Transverse colon (tissue), 4 donors: ENCODE measurements at regions not wholly inside any gene's neighbourhood (a gene's known extent, or its start where the extent isn't known, plus 50 kb on each side); places are given as distances from the start of the nearest gene placed in this dataset.

Experiments used
- DNase-seq: peaks from one replicate; pipeline ENCODE4 v3.0.0-alpha.2; 2019
- H3K27ac ChIP-seq, 4 donors: fragments of 200-600 bp; sonication (generic); 2 replicates each; pipeline ENCODE4 v1.5.1; 2016 to 2018; ENCODE audit warnings: inconsistent platforms in 4 of 4
- H3K27me3 ChIP-seq: fragments of 200-600 bp; sonication (generic); 2 replicates; pipeline ENCODE4 v1.5.1; 2017; ENCODE audit warnings: inconsistent platforms
- H3K36me3 ChIP-seq, 4 donors: fragments of 200-600 bp; sonication (generic); 2 replicates each; pipeline ENCODE4 v1.5.1; 2017 to 2019; ENCODE audit warnings: inconsistent platforms in 4 of 4
- H3K4me1 ChIP-seq, 4 donors: fragments of 200-600 bp; sonication (generic); 2 replicates each; pipeline ENCODE4 v1.5.1; 2017 to 2020; ENCODE audit warnings: inconsistent platforms in 4 of 4
- H3K4me3 ChIP-seq, 4 donors: fragments of 200-600 bp; sonication (generic); 1 replicate in 1 of 4; 2 replicates in 3 of 4; pipeline versions ENCODE4 v1.5.1 to v1.6.1; 2017 to 2019; ENCODE audit warnings: inconsistent platforms in 4 of 4
- H3K9me3 ChIP-seq, 2 donors: fragments of 200-600 bp; sonication (generic); 2 replicates each; pipeline ENCODE4 v1.5.1; 2017 to 2019; ENCODE audit warnings: inconsistent platforms in 2 of 2
- CTCF ChIP-seq, 5 experiments: fragments of 200-600 bp in 3 of 5; fragments of 450-650 bp in 2 of 5; sonication (generic) in 3 of 5; IDR thresholded peaks; 1 replicate in 2 of 5; 2 replicates in 3 of 5; pipeline ENCODE4 v1.5.1; 2016 to 2017; ENCODE audit warnings: antibody characterized with exemption in 5 of 5, inconsistent platforms in 3 of 5, mild to moderate bottlenecking in 2 of 5, moderate library complexity in 1 of 5
- EP300 ChIP-seq: sonication (generic); formaldehyde crosslinking; IDR thresholded peaks from one replicate; pipeline ENCODE4 v1.6.1; 2017; ENCODE audit warnings: antibody characterized with exemption, low read depth
- POLR2A ChIP-seq: fragments of 450-650 bp; IDR thresholded peaks from one replicate; pipeline ENCODE4 v1.6.1; 2016; ENCODE audit warnings: antibody characterized with exemption, mild to moderate bottlenecking, moderate library complexity
- POLR2AphosphoS5 ChIP-seq, 3 donors: sonication (generic); formaldehyde crosslinking; IDR thresholded peaks; one replicate each; pipeline ENCODE4 v1.6.1; 2016; ENCODE audit warnings: antibody characterized with exemption in 3 of 3
- WGBS, 2 donors: methylation state at CpG; one replicate each; pipeline ENCODE4 v1.1.5; 2018; ENCODE audit warnings: low coverage in 1 of 2; 5-methylcytosine and 5-hydroxymethylcytosine counted together
- in situ Hi-C, 4 donors: fragments of 200-750 bp; cut with MboI; loops; one replicate each; pipeline versions ENCODE4 v1.15.0 to v1.15.1; 2017; ENCODE audit warnings: low sequenced_read_pairs in 3 of 4, low pct_ligation_motif_present in 1 of 4, low pct_unique_long_range_greater_than_20kb in 1 of 4
- intact Hi-C: fragments of 100-400 bp; cut with DNase I; formaldehyde crosslinking; loops from one replicate; pipeline ENCODE4 v1.15.1; 2023; ENCODE audit warnings: low total_unique reads

DNA sequence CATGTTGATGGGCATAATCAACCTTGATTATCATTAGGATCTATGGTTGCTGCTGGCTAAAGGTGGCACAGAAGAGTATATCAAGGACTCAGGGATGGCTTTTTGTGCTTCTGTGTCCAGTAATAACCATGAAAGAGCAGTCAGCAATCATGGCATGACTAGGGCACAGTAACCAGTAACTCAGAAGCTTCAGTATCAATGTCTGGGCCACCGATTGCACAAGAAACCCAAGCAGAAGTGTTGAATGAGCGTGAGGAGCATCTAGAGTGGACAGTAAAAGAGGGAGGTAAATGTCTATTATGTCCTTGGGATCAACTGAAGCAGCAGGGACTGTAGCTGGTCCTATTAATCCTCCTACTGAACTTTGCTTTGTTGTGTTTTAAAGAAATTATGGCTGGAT is 81.5 kb upstream of the F13A1 start:
- intact Hi-C loops (no loop called here), in situ Hi-C loops (no loop called here)
- 77 to 100% methylated on average over 1 to 2 of the region's 2 CpGs for WGBS, 2 donors
- no peaks in the 10 kb centered on the region for H3K4me1 ChIP-seq
- no peaks in the 10 kb centered on the region for H3K9me3 ChIP-seq
- no peak overlapping the region for H3K4me3 ChIP-seq
- TF ChIP-seq POLR2AphosphoS5 (IDR thresholded peaks at IDR 0.05) (no peak), EP300 (no peak), CTCF (IDR thresholded peaks at IDR 0.05) (no peak), POLR2A (no peak)
- no peak for DNase-seq
- H3K27me3 ChIP-seq, result no peaks in the 10 kb centered on the region
- H3K27ac ChIP-seq, result no peak overlapping the region
- H3K36me3 ChIP-seq, result no peaks in the 10 kb centered on the region

DNA sequence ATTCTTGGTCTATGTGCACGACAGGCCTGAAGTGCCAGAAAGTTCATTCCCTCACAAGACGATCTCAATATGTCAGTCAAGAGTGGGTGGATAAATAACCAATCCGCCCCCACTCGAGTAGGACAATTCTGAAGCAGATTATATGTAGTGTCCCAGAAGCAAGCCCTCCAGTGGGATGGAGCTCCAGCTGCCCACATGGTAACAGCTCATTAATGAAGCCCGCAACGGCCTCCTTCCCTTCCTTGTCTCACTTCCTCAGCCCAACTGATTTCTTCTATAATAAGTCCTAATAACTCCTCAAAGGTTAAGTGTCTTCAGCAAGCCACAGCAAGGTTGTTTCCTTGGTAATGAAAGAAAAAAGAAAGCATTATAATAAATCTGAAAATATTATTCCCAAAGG is 82.1 kb upstream of the F13A1 start:
- in situ Hi-C loops (no loop called here), intact Hi-C loops (no loop called here)
- no peak for TF ChIP-seq CTCF (IDR thresholded peaks at IDR 0.05)
- no peak for TF ChIP-seq POLR2A
- no peak for TF ChIP-seq POLR2AphosphoS5 (IDR thresholded peaks at IDR 0.05)
- no peak for TF ChIP-seq EP300
- Histone ChIP-seq H3K9me3 (no peaks in the 10 kb centered on the region), H3K27ac (no peak overlapping the region), H3K4me1 (no peaks in the 10 kb centered on the region), H3K27me3 (no peaks in the 10 kb centered on the region), H3K36me3 (no peaks in the 10 kb centered on the region), H3K4me3 (no peak overlapping the region)
- DNase-seq, result no peak
- WGBS, 2 donors, result 50 to 84% methylated on average over 2 to 6 of the region's 6 CpGs

GRCh38 chr6:6405031-6405430 is 84.6 kb upstream of the F13A1 start:
- intact Hi-C loops, result no loop called here
- no peaks in the 10 kb centered on the region for H3K4me1 ChIP-seq
- H3K4me3 ChIP-seq, result no peak overlapping the region
- DNase-seq, result no peak
- no peak for TF ChIP-seq EP300
- TF ChIP-seq POLR2A, result no peak
- TF ChIP-seq POLR2AphosphoS5 (IDR thresholded peaks at IDR 0.05), result no peak
- no peak for TF ChIP-seq CTCF (IDR thresholded peaks at IDR 0.05)
- H3K9me3 ChIP-seq, result no peaks in the 10 kb centered on the region
- no peaks in the 10 kb centered on the region for H3K36me3 ChIP-seq
- H3K27me3 ChIP-seq, result no peaks in the 10 kb centered on the region
- no peak overlapping the region for H3K27ac ChIP-seq
- 27 to 32% methylated on average over 2 of the region's 2 CpGs for WGBS, 2 donors
- in situ Hi-C loops, result no loop called here

GRCh38 chr6:6405997-6406714 is 85.7 kb upstream of the F13A1 start:
- no peak overlapping the region for H3K4me3 ChIP-seq
- H3K9me3 ChIP-seq, result no peaks in the 10 kb centered on the region
- no peaks in the 10 kb centered on the region for H3K36me3 ChIP-seq
- 83 to 92% methylated on average over 1 of the region's 1 CpG for WGBS, 2 donors
- DNase-seq, result no peak
- H3K27me3 ChIP-seq, result no peaks in the 10 kb centered on the region
- intact Hi-C loops (no loop called here), in situ Hi-C loops (no loop called here)
- no peaks in the 10 kb centered on the region for H3K4me1 ChIP-seq
- TF ChIP-seq CTCF (IDR thresholded peaks at IDR 0.05), result no peak
- TF ChIP-seq POLR2A, result no peak
- no peak for TF ChIP-seq POLR2AphosphoS5 (IDR thresholded peaks at IDR 0.05)
- TF ChIP-seq EP300, result no peak
- no peak overlapping the region for H3K27ac ChIP-seq
